ENCODE measurements at regions not wholly inside any gene's neighbourhood (a gene's known extent, or its start where the extent isn't known, plus 50 kb on each side); places are given as distances from the start of the nearest gene placed in this dataset.

DNA sequence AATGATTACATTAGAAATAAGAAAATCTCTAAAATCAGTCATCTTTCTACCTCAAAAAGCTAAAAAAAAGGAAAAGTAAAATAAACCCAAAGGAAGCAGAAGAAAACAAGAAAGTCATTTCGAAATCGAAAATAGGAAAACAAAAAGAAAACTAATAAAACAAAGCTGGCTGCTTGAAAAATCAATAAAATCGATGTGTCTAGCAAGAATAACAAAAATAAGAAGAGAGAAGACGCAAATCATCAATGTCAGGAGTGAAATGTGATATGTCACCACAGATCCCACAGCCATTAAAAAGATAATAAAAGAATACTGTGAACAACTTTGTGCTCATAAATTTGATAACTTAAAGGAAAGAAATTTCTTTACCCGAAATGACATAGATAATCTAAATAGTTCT is 218.1 kb upstream of the S1PR3 start:
- H3K4me3 ChIP-seq (ENCODE audit: low read depth, low read length), result no peak overlapping the region

DNA sequence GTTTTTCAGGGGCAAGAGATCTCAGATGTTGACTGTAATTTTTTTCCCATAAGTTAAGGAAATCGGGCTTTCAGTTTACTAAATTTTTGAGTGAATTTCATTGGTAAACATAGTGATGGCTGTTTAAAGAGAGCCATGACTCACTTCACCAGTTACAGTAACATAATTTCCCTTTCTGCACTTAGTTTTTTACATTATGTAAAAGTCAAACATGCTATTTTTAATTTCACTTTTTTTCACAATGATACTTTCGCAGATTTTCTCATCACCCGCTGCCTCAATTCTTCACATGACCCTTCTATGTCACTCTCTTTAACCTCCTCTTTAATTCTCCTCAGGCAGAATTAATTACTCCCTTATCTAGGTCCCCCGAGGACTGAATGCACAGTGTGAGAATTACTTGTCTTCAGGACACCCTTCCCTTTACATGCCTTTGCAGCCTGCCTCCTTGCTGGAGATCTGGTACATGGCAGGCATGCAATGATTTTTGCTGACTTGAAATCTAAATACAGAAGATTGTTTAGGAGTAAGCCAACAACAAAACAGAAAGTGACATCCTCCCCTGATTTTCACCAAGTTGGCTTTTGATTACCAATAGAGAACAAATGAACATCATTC is 217.5 kb upstream of the S1PR3 start:
- no peak overlapping the region for H3K4me3 ChIP-seq (ENCODE audit: low read depth, low read length)
- no peak for DNase-seq (ENCODE audit: low read depth)

More for the DNA sequence above, 218.1 kb upstream of the S1PR3 start:
- TF ChIP-seq, protein P1, sequence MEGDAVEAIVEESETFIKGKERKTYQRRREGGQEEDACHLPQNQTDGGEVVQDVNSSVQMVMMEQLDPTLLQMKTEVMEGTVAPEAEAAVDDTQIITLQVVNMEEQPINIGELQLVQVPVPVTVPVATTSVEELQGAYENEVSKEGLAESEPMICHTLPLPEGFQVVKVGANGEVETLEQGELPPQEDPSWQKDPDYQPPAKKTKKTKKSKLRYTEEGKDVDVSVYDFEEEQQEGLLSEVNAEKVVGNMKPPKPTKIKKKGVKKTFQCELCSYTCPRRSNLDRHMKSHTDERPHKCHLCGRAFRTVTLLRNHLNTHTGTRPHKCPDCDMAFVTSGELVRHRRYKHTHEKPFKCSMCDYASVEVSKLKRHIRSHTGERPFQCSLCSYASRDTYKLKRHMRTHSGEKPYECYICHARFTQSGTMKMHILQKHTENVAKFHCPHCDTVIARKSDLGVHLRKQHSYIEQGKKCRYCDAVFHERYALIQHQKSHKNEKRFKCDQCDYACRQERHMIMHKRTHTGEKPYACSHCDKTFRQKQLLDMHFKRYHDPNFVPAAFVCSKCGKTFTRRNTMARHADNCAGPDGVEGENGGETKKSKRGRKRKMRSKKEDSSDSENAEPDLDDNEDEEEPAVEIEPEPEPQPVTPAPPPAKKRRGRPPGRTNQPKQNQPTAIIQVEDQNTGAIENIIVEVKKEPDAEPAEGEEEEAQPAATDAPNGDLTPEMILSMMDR (IDR thresholded peaks at IDR 0.05; ENCODE audit: control insufficient read depth, extremely low read depth, insufficient read depth), result no peak
- no peak for DNase-seq (ENCODE audit: low read depth)

DNA sequence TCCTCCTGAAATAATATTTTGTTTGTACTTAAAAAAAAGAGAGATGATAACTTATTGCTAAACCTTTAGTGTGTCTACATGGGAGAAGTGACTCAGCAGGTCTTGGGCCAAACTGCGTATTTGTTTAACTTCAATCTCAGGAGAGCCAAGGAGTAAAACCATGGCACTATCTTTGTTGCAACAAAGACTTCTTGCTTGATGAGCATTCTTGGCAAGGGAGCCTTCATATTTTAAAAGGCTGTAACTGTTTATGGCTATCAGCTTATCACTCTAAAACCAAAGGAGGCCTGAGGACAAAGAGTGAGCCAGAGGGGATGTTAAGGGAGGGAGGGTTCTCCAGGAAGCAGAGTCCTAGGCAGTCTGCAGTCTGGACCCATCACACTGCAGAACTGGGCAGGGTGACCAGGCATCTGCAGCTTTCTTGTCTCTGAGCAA is 216.2 kb upstream of the S1PR3 start:
- TF ChIP-seq, protein P1 (IDR thresholded peaks at IDR 0.05; ENCODE audit: control insufficient read depth, extremely low read depth, insufficient read depth), result no peak
- DNase-seq (ENCODE audit: low read depth), result peak; percentile 82
- H3K4me3 ChIP-seq (ENCODE audit: low read depth, low read length), result no peak overlapping the region

More for the DNA sequence above, 217.5 kb upstream of the S1PR3 start:
- TF ChIP-seq, protein P1 (IDR thresholded peaks at IDR 0.05; ENCODE audit: control insufficient read depth, extremely low read depth, insufficient read depth), result no peak

DNA sequence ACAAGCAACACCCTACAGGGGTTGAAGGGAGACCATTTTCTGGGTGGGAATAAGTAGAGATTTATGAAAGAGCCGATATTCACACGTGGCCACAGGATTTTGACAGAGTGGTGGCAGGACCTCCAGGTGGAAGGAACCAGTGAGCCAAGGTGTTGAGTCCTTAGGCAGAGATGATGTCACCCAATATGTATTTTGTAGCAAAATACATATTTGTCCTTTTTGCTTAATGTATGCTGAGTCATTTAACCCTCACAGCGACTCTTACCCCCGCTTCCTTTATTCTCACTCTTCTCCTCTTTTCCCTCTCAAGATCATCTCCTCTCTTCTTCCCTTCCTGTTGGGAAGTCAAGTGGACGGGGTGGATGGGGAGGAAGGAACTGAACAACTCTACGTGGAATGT is 215.7 kb upstream of the S1PR3 start:
- no peak overlapping the region for H3K4me3 ChIP-seq (ENCODE audit: low read depth, low read length)
- TF ChIP-seq, protein P1 (IDR thresholded peaks at IDR 0.05; ENCODE audit: control insufficient read depth, extremely low read depth, insufficient read depth), result no peak
- DNase-seq (ENCODE audit: low read depth), result no peak

DNA sequence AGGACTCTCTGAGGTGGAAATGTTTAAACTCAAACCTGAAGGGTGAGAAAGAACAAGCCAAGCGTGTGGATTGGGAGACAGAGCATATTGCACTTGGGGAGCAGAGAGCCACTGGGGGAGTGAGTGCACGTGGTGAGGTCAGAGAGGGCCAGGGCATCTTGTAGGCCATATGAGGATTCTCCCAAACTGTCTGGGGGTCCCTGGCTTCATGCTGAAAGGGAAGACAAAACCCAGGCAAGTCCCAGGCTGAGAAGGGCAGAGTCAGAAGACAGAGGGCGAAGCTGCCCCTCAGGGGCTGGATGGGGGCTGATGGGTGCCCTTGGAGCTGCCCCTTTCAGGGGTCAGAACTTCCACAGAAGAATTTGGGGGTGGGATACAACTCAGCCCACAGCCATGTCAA is 215.3 kb upstream of the S1PR3 start:
- no peak for DNase-seq (ENCODE audit: low read depth)
- TF ChIP-seq, protein P1 (IDR thresholded peaks at IDR 0.05; ENCODE audit: control insufficient read depth, extremely low read depth, insufficient read depth), result no peak
- no peak overlapping the region for H3K4me3 ChIP-seq (ENCODE audit: low read depth, low read length)

DNA sequence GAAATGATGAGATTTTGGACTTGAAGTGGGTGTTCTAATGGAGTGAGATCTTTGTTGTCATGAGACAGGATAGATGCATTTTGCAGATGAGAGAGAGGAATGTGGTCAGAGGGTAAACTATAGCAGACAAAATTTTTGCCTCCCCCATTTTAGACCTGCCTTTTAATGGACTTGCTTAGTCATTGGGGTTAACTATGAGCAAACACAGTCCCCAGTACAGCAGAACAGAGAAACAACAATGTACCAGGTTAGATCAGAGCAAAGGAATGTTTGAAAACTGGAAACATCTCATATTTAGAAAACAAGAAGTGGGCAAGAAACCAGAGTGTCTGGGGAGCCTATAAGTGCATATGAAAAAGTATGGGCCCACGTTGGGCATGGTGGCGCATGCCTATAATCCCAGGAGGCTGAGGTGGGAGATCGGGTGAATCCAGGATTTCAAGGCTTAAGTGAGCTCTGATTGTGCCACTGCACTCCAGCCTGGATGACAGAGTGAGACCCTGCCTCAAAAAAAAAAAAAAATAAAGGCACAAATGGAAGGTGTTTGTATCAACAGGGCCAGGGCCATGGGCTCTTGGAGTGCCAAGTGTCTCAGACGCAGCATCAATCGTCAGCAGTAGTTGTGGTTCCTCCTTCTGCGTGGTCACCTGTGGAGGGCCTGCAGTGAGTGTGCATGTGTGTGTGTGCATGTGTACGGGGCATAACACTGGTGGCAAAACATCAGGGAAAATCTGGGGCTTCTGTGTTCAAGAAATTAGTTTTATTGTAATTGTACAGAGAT is 214.4 kb upstream of the S1PR3 start:
- no peak overlapping the region for H3K4me3 ChIP-seq (ENCODE audit: low read depth, low read length)
- TF ChIP-seq, protein P1 (IDR thresholded peaks at IDR 0.05; ENCODE audit: control insufficient read depth, extremely low read depth, insufficient read depth), result no peak
- no peak for DNase-seq (ENCODE audit: low read depth)
